Fibroblast of lung (primary cell): ENCODE measurements at regions not wholly inside any gene's neighbourhood (a gene's known extent, or its start where the extent isn't known, plus 50 kb on each side); places are given as distances from the start of the nearest gene placed in this dataset.

Experiments used
- CTCF ChIP-seq, 2 donors: IDR thresholded peaks in 1 of 2; conservative IDR thresholded peaks in 1 of 2; 1 replicate in 1 of 2; 2 replicates in 1 of 2; pipeline ENCODE4 v1.5.1; 2011 to 2012; ENCODE audit warnings: low read length in 2 of 2, control low read depth in 1 of 2, inconsistent platforms in 1 of 2, low read depth in 1 of 2, mild to moderate bottlenecking in 1 of 2
- EZH2 ChIP-seq: IDR thresholded peaks from 2 replicates; pipeline ENCODE4 v1.5.1; 2012; ENCODE audit warnings: low read length, control low read depth, mild to moderate bottlenecking; ENCODE audit errors: missing control alignments

- no peak for TF ChIP-seq CTCF (conservative IDR thresholded peaks at IDR 0.05 in 1 of 2, IDR thresholded peaks at IDR 0.05 in 1 of 2; ENCODE audit: low read depth in 1 of 2, low read length in 2 of 2)
- TF ChIP-seq EZH2 = no peak
Observed at GRCh38 chr21:17196623-17197022, 316.2 kb upstream of the CXADR start.
